Endodermal cell (in vitro differentiated cells): ENCODE measurements at regions not wholly inside any gene's neighbourhood (a gene's known extent, or its start where the extent isn't known, plus 50 kb on each side); places are given as distances from the start of the nearest gene placed in this dataset.

Experiments
- DNase-seq: peaks from one replicate; pipeline ENCODE4 v3.0.0-alpha.2; 2017
- H3K27ac ChIP-seq: 2 replicates; pipeline ENCODE4 v1.5.1; 2013; ENCODE audit warnings: mild to moderate bottlenecking, low read depth, low read length, moderate library complexity
- H3K27me3 ChIP-seq: 2 replicates; pipeline ENCODE4 v1.6.1; 2013; ENCODE audit warnings: mild to moderate bottlenecking, low read length, moderate library complexity; ENCODE audit not compliant: insufficient read depth, control insufficient read depth, poor library complexity, severe bottlenecking
- H3K36me3 ChIP-seq: 2 replicates; pipeline ENCODE4 v1.7.0; 2013; ENCODE audit warnings: mild to moderate bottlenecking, low read length, moderate library complexity; ENCODE audit not compliant: control insufficient read depth, insufficient read depth
- H3K4me1 ChIP-seq: one replicate; pipeline ENCODE4 v1.7.0; 2013; ENCODE audit warnings: low read length; ENCODE audit not compliant: control insufficient read depth, insufficient read depth
- H3K4me3 ChIP-seq: 2 replicates; pipeline ENCODE4 v1.5.1; 2013; ENCODE audit warnings: mild to moderate bottlenecking, low read length, moderate library complexity
- H3K9ac ChIP-seq: 2 replicates; pipeline ENCODE4 v1.6.1; 2013; ENCODE audit warnings: mild to moderate bottlenecking, low read length, moderate library complexity; ENCODE audit not compliant: poor library complexity, severe bottlenecking; ENCODE audit errors: extremely low read depth
- H3K9me3 ChIP-seq: 2 replicates; pipeline ENCODE4 v1.6.1; 2013; ENCODE audit warnings: mild to moderate bottlenecking, low read length, moderate library complexity; ENCODE audit not compliant: control insufficient read depth
- H3K27ac Mint-ChIP-seq: 2 replicates; pipeline ENCODE4 v1.8.0; 2020; ENCODE audit warnings: mixed read lengths
- H3K27me3 Mint-ChIP-seq: 2 replicates; pipeline ENCODE4 v1.8.0; 2021; ENCODE audit warnings: mild to moderate bottlenecking, mixed read lengths; ENCODE audit not compliant: insufficient read depth
- H3K36me3 Mint-ChIP-seq: 2 replicates; pipeline ENCODE4 v1.8.0; 2020; ENCODE audit warnings: low read depth, mixed read lengths
- H3K4me1 Mint-ChIP-seq: 2 replicates; pipeline ENCODE4 v1.8.0; 2020; ENCODE audit warnings: mixed read lengths
- H3K4me3 Mint-ChIP-seq: 2 replicates; pipeline ENCODE4 v1.8.0; 2020; ENCODE audit warnings: mild to moderate bottlenecking, moderate library complexity, mixed read lengths
- H3K9me3 Mint-ChIP-seq: 2 replicates; pipeline ENCODE4 v1.8.0; 2020; ENCODE audit warnings: mild to moderate bottlenecking, mixed read lengths
- CTCF ChIP-seq: fragments of 200-600 bp; sonication (generic); conservative IDR thresholded peaks from 2 replicates; pipeline ENCODE4 v1.5.0; 2021; ENCODE audit warnings: antibody characterized with exemption, mild to moderate bottlenecking
- WGBS, 2 experiments: methylation state at CpG; one replicate each; pipeline versions ENCODE4 v1.1.5 to v1.1.7; 2013; ENCODE audit warnings: missing lambda C conversion rate in 2 of 2, mixed read lengths in 1 of 2; ENCODE audit not compliant: insufficient coverage in 1 of 2, insufficient read length in 1 of 2; 5-methylcytosine and 5-hydroxymethylcytosine counted together

DNA sequence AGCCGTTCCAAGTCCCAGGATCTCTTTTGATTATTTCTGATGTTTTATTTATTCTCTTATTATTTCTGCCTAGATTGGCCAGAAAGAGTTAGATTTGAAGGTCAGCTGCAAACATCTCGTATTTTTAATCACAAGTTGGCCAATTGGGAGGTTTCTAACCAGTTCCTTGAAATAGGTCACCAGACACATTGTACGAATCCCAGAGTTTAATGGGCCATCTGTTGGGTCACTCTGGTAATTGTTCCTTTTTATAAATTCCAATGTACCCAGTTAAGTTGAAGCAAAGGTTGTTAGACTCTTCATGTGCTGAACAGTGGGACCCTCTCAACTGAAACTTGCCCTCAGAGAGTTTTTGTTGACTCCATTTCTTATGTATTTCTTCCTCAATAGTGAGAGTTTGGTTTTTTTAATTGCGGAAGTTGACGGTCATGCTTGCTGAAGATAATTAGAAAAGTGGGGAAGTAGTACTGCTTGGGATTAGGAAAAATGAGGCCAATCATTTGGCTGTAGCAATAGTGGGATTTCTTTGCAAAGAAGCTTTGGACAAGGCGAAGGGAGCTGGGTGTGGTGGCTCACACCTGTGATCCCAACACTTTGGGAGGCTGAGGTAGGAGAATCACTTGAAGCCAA, 382.7 kb upstream of the RGS6 start:
- Mint-ChIP-seq H3K9me3 (no peaks in the 10 kb centered on the region), H3K27me3 (no peaks in the 10 kb centered on the region), H3K4me3 (no peak overlapping the region), H3K27ac (no peak overlapping the region), H3K36me3 (no peaks in the 10 kb centered on the region), H3K4me1 (no peaks in the 10 kb centered on the region)
- DNase-seq: no peak
- Histone ChIP-seq H3K9me3 (no peaks in the 10 kb centered on the region), H3K9ac (no peak overlapping the region), H3K36me3 (peaks cover 4% of the 10 kb centered on the region), H3K4me3 (no peak overlapping the region), H3K27me3 (no peaks in the 10 kb centered on the region), H3K4me1 (no peaks in the 10 kb centered on the region), H3K27ac (no peak overlapping the region)
- WGBS, 2 experiments: 97 to 98% methylated on average over 4 to 6 of the region's 6 CpGs
- TF ChIP-seq CTCF: no peak

DNA sequence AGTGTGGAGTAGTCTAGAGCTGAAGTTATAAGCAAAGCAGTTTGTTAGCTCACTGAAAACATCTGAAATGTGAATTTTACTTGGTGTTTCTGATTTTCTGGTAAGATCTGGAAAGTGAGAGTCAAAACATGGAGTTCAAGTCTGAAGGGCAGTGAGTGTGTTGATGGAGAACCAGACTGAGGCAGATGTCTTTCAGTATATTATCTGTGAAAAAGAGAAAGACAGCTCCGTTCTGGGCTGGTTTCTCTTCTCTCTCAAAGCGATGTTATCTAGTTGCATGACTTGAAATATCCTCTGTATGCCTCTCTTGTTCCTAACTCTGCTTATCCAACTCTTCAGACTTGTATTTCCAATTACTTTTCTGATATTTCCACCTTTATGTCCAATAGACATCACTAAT, 381.9 kb upstream of the RGS6 start:
- Mint-ChIP-seq H3K4me1 (peaks cover 4% of the 10 kb centered on the region), H3K9me3 (no peaks in the 10 kb centered on the region), H3K36me3 (no peaks in the 10 kb centered on the region), H3K4me3 (no peak overlapping the region), H3K27ac (no peak overlapping the region), H3K27me3 (no peaks in the 10 kb centered on the region)
- TF ChIP-seq CTCF: no peak
- no peaks in the 10 kb centered on the region for H3K4me1 ChIP-seq
- no peak overlapping the region for H3K9ac ChIP-seq
- peaks cover 4% of the 10 kb centered on the region for H3K36me3 ChIP-seq
- no peaks in the 10 kb centered on the region for H3K9me3 ChIP-seq
- no peak for DNase-seq
- no peaks in the 10 kb centered on the region for H3K27me3 ChIP-seq
- H3K4me3 ChIP-seq: no peak overlapping the region
- WGBS, 2 experiments: 85 to 100% methylated on average over 2 of the region's 2 CpGs
- no peak overlapping the region for H3K27ac ChIP-seq

DNA sequence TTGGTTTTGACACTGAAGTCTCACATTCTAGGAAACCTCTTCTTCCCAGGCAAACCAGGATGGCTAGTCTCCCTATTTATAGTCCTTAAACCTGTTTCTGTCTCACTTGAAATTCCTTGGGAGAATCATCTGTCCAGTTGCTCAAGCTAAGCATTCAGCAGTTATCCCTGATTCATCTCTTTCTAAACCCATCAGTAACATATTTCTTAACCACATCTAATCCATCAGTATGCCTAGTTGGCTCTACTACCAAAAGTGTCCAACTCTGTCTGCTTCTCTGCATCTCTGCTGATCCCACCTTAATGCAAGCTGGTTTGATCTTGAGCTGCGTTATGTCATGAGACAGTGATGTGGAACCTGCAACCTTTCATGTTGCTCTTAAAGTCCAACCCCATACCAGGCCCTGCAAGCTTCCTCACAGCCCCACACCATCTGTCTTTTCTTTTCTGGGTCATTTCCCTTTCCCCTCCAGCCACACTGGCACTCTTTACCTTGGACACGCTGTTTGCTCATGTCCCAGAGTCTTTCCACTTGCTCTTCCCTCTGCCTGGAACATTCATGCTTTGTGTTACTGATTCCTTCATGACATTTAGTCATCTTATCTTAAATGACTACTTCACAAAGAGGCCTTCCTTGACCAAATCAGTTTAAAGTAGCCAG, 380.8 kb upstream of the RGS6 start:
- DNase-seq: no peak
- Histone ChIP-seq H3K27me3 (no peaks in the 10 kb centered on the region), H3K4me1 (no peaks in the 10 kb centered on the region), H3K27ac (no peak overlapping the region), H3K4me3 (no peak overlapping the region), H3K9me3 (no peaks in the 10 kb centered on the region), H3K9ac (no peak overlapping the region), H3K36me3 (peaks cover 4% of the 10 kb centered on the region)
- H3K9me3 Mint-ChIP-seq: no peaks in the 10 kb centered on the region
- no peaks in the 10 kb centered on the region for H3K36me3 Mint-ChIP-seq
- H3K27ac Mint-ChIP-seq: no peak overlapping the region
- TF ChIP-seq CTCF: no peak
- peaks cover 10% of the 10 kb centered on the region for H3K4me1 Mint-ChIP-seq
- H3K27me3 Mint-ChIP-seq: no peaks in the 10 kb centered on the region
- 93 to 95% methylated on average over 1 to 2 of the region's 2 CpGs for WGBS, 2 experiments
- H3K4me3 Mint-ChIP-seq: no peak overlapping the region
